ENCODE measurements at regions not wholly inside any gene's neighbourhood (a gene's known extent, or its start where the extent isn't known, plus 50 kb on each side); places are given as distances from the start of the nearest gene placed in this dataset.

- Mint-ChIP-seq H3K27me3 (ENCODE audit: unreplicated experiment) (peaks cover 5% of the 10 kb centered on the region), H3K27ac (ENCODE audit: unreplicated experiment) (no peak overlapping the region), H3K4me3 (ENCODE audit: unreplicated experiment) (no peak overlapping the region), H3K4me1 (ENCODE audit: unreplicated experiment) (no peaks in the 10 kb centered on the region), H3K36me3 (ENCODE audit: low read depth, unreplicated experiment) (no peaks in the 10 kb centered on the region), H3K9me3 (ENCODE audit: unreplicated experiment) (no peaks in the 10 kb centered on the region)
- no peak for TF ChIP-seq CTCF (IDR thresholded peaks at IDR 0.05; ENCODE audit: unreplicated experiment)
- no peak for DNase-seq (ENCODE audit: low spot score)
These were observed 596.6 kb downstream of the PTPRU start for GRCh38 chr1:29832936-29833335.

GRCh38 chr1:29832471-29832870 lies 596.1 kb downstream of the PTPRU start:
- Mint-ChIP-seq H3K27ac (ENCODE audit: unreplicated experiment) (no peak overlapping the region), H3K27me3 (ENCODE audit: unreplicated experiment) (peaks cover 5% of the 10 kb centered on the region), H3K4me1 (ENCODE audit: unreplicated experiment) (peaks cover 1% of the 10 kb centered on the region), H3K36me3 (ENCODE audit: low read depth, unreplicated experiment) (no peaks in the 10 kb centered on the region), H3K9me3 (ENCODE audit: unreplicated experiment) (no peaks in the 10 kb centered on the region), H3K4me3 (ENCODE audit: unreplicated experiment) (no peak overlapping the region)
- DNase-seq (ENCODE audit: low spot score) = no peak
- no peak for TF ChIP-seq CTCF (IDR thresholded peaks at IDR 0.05; ENCODE audit: unreplicated experiment)

GRCh38 chr1:29831500-29832117 lies 595.3 kb downstream of the PTPRU start:
- no peak overlapping the region for H3K27ac Mint-ChIP-seq (ENCODE audit: unreplicated experiment)
- H3K4me1 Mint-ChIP-seq (ENCODE audit: unreplicated experiment) = peaks cover 10% of the 10 kb centered on the region
- H3K9me3 Mint-ChIP-seq (ENCODE audit: unreplicated experiment) = no peaks in the 10 kb centered on the region
- no peak overlapping the region for H3K4me3 Mint-ChIP-seq (ENCODE audit: unreplicated experiment)
- TF ChIP-seq CTCF (IDR thresholded peaks at IDR 0.05; ENCODE audit: unreplicated experiment) = no peak
- H3K27me3 Mint-ChIP-seq (ENCODE audit: unreplicated experiment) = peaks cover 7% of the 10 kb centered on the region
- no peak for DNase-seq (ENCODE audit: low spot score)
- no peaks in the 10 kb centered on the region for H3K36me3 Mint-ChIP-seq (ENCODE audit: low read depth, unreplicated experiment)

- H3K4me1 Mint-ChIP-seq (ENCODE audit: unreplicated experiment) = peaks cover 11% of the 10 kb centered on the region
- H3K4me3 Mint-ChIP-seq (ENCODE audit: unreplicated experiment) = no peak overlapping the region
- H3K27ac Mint-ChIP-seq (ENCODE audit: unreplicated experiment) = no peak overlapping the region
- TF ChIP-seq CTCF (IDR thresholded peaks at IDR 0.05; ENCODE audit: unreplicated experiment) = no peak
- no peak for DNase-seq (ENCODE audit: low spot score)
- peaks cover 7% of the 10 kb centered on the region for H3K27me3 Mint-ChIP-seq (ENCODE audit: unreplicated experiment)
- H3K9me3 Mint-ChIP-seq (ENCODE audit: unreplicated experiment) = no peaks in the 10 kb centered on the region
- H3K36me3 Mint-ChIP-seq (ENCODE audit: low read depth, unreplicated experiment) = no peaks in the 10 kb centered on the region
These were observed 594.6 kb downstream of the PTPRU start for GRCh38 chr1:29830916-29831315.

GRCh38 chr1:29830383-29830782 lies 594.1 kb downstream of the PTPRU start:
- no peak for TF ChIP-seq CTCF (IDR thresholded peaks at IDR 0.05; ENCODE audit: unreplicated experiment)
- Mint-ChIP-seq H3K4me3 (ENCODE audit: unreplicated experiment) (no peak overlapping the region), H3K27ac (ENCODE audit: unreplicated experiment) (no peak overlapping the region), H3K36me3 (ENCODE audit: low read depth, unreplicated experiment) (no peaks in the 10 kb centered on the region), H3K27me3 (ENCODE audit: unreplicated experiment) (peaks cover 7% of the 10 kb centered on the region), H3K4me1 (ENCODE audit: unreplicated experiment) (peaks cover 11% of the 10 kb centered on the region), H3K9me3 (ENCODE audit: unreplicated experiment) (no peaks in the 10 kb centered on the region)
- DNase-seq (ENCODE audit: low spot score) = no peak

Measured in endothelial cell (in vitro differentiated cells).